Activated CD8-positive, alpha-beta T cell treated with anti-CD3 and anti-CD28 coated beads for 36 hours (primary cell): ENCODE measurements at regions not wholly inside any gene's neighbourhood (a gene's known extent, or its start where the extent isn't known, plus 50 kb on each side); places are given as distances from the start of the nearest gene placed in this dataset.

Experiments used
- ATAC-seq: fragments of 200-7000 bp; cut with Tn5 transposase; one replicate; pipeline ENCODE4 v1.10.0; 2021; ENCODE audit warnings: mild to moderate bottlenecking, moderate library complexity
- CTCF ChIA-PET: fragments of 350-600 bp; sonication (Branson Sonifier 250); formaldehyde crosslinking; loops from one replicate; lab custom pipeline; 2021; ENCODE audit warnings: antibody characterized with exemption; lab: Charles Lee
- POLR2A ChIA-PET: fragments of 350-600 bp; sonication (Branson Sonifier 250); formaldehyde crosslinking; loops from one replicate; lab custom pipeline; 2021; ENCODE audit warnings: antibody characterized with exemption; lab: Charles Lee
- DNase-seq: peaks from one replicate; pipeline ENCODE4 v3.0.0-alpha.2; 2020
- H3K27ac Mint-ChIP-seq: one replicate; pipeline ENCODE4 v1.8.0; 2021; ENCODE audit warnings: mild to moderate bottlenecking, mixed read lengths
- H3K27me3 Mint-ChIP-seq: one replicate; pipeline ENCODE4 v1.8.0; 2021; ENCODE audit warnings: mixed read lengths
- H3K36me3 Mint-ChIP-seq: one replicate; pipeline ENCODE4 v1.8.0; 2021; ENCODE audit warnings: low read depth, mixed read lengths
- H3K4me1 Mint-ChIP-seq: one replicate; pipeline ENCODE4 v1.8.0; 2021; ENCODE audit warnings: low read depth, mixed read lengths
- H3K4me3 Mint-ChIP-seq: one replicate; pipeline ENCODE4 v1.8.0; 2021; ENCODE audit warnings: mild to moderate bottlenecking, moderate library complexity, mixed read lengths
- H3K9me3 Mint-ChIP-seq: one replicate; pipeline ENCODE4 v1.8.0; 2021; ENCODE audit warnings: mixed read lengths
- CTCF ChIP-seq: fragments of 200-600 bp; IDR thresholded peaks from one replicate; pipeline ENCODE4 v1.8.0; 2022; ENCODE audit warnings: antibody characterized with exemption, mild to moderate bottlenecking
- intact Hi-C: fragments of 100-400 bp; cut with micrococcal nuclease; formaldehyde crosslinking; loops from one replicate; pipeline ENCODE4 v1.10.0; 2022

- TF ChIP-seq CTCF: no peak
- ChIA-PET CTCF (no interaction called here), POLR2A (no interaction called here)
- Mint-ChIP-seq H3K9me3 (peaks cover 1% of the 10 kb centered on the region), H3K4me1 (no peaks in the 10 kb centered on the region), H3K27me3 (no peaks in the 10 kb centered on the region), H3K27ac (no peak overlapping the region), H3K36me3 (no peaks in the 10 kb centered on the region), H3K4me3 (no peak overlapping the region)
- no peak for DNase-seq
- intact Hi-C loops: no loop called here
- no peak for ATAC-seq
These were observed 72.6 kb upstream of the ALDH1A3 start for GRCh38 chr15:100807028-100807427.

- ATAC-seq (no peak), DNase-seq (no peak)
- H3K9me3 Mint-ChIP-seq: peaks cover 1% of the 10 kb centered on the region
- TF ChIP-seq CTCF: no peak
- POLR2A ChIA-PET: no interaction called here
- H3K4me1 Mint-ChIP-seq: no peaks in the 10 kb centered on the region
- H3K4me3 Mint-ChIP-seq: no peak overlapping the region
- CTCF ChIA-PET: no interaction called here
- intact Hi-C loops: no loop called here
- H3K27ac Mint-ChIP-seq: no peak overlapping the region
- H3K27me3 Mint-ChIP-seq: no peaks in the 10 kb centered on the region
- no peaks in the 10 kb centered on the region for H3K36me3 Mint-ChIP-seq
These were observed 70.9 kb upstream of the ALDH1A3 start for GRCh38 chr15:100808691-100809090.

- Mint-ChIP-seq H3K4me1 (no peaks in the 10 kb centered on the region), H3K27me3 (no peaks in the 10 kb centered on the region), H3K36me3 (no peaks in the 10 kb centered on the region), H3K4me3 (no peak overlapping the region), H3K27ac (no peak overlapping the region), H3K9me3 (peaks cover 1% of the 10 kb centered on the region)
- ChIA-PET POLR2A (no interaction called here), CTCF (no interaction called here)
- ATAC-seq: no peak
- no peak for TF ChIP-seq CTCF
- intact Hi-C loops: no loop called here
- DNase-seq: no peak
These were observed 70.5 kb upstream of the ALDH1A3 start for GRCh38 chr15:100809151-100809550.

GRCh38 chr15:100809587-100809986 is 70.0 kb upstream of the ALDH1A3 start:
- intact Hi-C loops: no loop called here
- Mint-ChIP-seq H3K27me3 (no peaks in the 10 kb centered on the region), H3K4me1 (no peaks in the 10 kb centered on the region), H3K4me3 (no peak overlapping the region), H3K36me3 (no peaks in the 10 kb centered on the region), H3K27ac (no peak overlapping the region), H3K9me3 (peaks cover 1% of the 10 kb centered on the region)
- ATAC-seq (no peak), DNase-seq (no peak)
- CTCF ChIA-PET: no interaction called here
- POLR2A ChIA-PET: no interaction called here
- no peak for TF ChIP-seq CTCF

- Mint-ChIP-seq H3K9me3 (peaks cover 1% of the 10 kb centered on the region), H3K27me3 (no peaks in the 10 kb centered on the region), H3K4me1 (no peaks in the 10 kb centered on the region), H3K4me3 (no peak overlapping the region), H3K27ac (no peak overlapping the region), H3K36me3 (no peaks in the 10 kb centered on the region)
- TF ChIP-seq CTCF: no peak
- intact Hi-C loops: no loop called here
- ATAC-seq (no peak), DNase-seq (no peak)
- POLR2A ChIA-PET: no interaction called here
- CTCF ChIA-PET: no interaction called here
These were observed 69.4 kb upstream of the ALDH1A3 start for GRCh38 chr15:100810229-100810628.
